ENCODE measurements at regions not wholly inside any gene's neighbourhood (a gene's known extent, or its start where the extent isn't known, plus 50 kb on each side); places are given as distances from the start of the nearest gene placed in this dataset.
A peak's percentile ranks its signal among the peaks of the same experiment; 100 is the strongest.
"Not testable (repeated sequence)": the region's sequence is repeated elsewhere in the genome, so short reads cannot be mapped to it uniquely, and the experiment has no call there.

DNA sequence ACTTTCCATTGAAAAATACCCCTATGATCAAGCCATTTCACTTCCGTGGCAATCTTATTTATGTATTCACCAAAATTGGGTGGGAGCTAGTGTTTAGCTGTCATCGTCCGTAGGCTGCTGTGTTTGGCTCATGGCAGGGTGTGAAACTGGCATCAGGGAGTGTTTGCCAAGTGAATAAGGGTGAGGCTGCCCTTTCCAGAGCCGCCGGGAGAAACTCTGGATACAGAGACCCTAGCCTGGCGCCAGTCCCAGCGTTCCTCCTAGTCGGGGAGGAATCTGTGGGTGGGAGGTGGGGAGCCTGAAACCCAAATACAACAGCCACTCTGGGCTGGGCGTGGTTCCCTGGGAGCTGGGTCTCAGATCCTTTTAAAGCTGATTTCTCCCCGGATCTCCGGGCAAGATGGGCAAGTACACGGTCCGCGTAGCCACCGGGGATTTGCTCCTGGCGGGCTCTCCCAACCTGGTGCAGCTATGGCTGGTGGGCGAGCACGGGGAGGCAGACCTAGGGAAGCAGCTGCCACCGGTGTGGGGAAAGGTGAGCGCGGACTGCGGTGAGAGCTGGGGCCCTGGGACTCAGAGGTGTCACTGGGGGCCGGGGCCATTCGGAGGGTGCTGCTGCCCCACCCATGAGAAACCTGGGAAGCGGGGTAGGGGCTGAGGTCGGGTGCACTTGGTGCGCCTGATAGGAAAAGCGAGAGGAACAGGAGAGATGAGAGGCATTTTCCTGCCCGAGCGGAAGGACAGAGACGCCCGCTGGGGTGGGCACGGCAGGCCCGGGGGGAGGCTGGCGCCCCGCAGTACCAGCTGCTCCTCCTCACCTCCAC lies 62.1 kb upstream of the TEKT1 start:
- DNase-seq, result no peak

DNA sequence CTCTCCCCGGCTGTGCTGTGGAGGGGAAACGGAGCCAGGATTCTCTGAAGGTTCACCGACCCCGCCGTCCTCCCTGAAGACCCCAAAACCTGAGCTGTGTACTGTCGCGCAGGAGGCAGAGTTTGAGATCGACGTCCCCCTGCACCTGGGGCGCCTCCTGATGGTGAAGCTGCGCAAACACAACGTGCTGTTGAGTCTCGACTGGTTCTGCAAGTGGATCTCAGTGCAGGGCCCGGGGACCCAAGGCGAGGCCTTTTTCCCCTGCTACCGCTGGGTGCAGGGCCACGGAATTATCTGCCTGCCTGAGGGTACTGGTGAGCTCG lies 62.6 kb upstream of the TEKT1 start:
- DNase-seq, result no peak

DNA sequence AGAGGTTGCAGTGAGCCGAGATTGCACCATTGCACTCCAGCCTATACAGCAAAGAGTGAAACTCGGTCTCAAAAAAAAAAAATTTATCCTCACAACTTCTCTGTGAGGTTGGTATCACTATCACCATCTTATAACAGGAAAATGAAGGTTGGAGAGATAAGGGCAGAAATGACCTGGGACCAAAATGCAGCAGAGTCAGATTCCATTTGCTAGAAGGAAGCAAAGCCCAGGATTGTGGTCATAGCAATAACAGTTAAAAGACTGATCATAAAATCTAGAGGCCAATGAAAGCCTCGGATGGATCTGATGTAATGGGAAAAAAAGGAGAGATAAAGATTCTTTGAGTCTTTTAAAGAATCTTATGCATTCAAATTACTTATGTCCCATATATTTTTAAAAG lies 69.6 kb upstream of the TEKT1 start:
- DNase-seq, result peak; percentile 80

DNA sequence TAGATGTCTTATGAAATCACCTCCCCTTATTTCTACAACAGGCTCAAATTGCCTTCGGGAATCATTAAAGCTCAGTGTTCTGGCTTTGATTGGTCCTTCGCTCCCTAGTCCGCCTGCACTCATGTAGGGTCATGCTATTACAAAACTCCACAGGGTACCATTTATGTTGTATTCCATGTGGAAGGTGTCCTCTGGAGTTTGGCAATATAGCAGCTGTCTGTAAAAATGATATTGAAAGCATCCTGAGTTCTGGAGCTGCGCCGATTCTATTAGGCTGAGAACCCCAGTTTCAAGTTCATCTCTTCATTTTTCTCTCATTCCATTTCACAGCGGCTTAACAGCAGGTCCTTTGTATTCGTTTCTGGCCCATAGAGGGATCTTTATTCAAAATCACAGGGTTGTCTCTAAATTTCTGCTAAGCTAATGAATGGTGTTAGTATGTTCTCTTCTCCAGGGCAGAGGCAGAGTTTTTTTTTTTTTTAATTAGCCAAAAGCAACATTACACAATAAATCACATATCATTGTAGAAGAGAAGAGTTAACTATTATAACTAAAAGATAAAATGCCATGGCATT lies 71.9 kb upstream of the TEKT1 start:
- DNase-seq, result no peak

DNA sequence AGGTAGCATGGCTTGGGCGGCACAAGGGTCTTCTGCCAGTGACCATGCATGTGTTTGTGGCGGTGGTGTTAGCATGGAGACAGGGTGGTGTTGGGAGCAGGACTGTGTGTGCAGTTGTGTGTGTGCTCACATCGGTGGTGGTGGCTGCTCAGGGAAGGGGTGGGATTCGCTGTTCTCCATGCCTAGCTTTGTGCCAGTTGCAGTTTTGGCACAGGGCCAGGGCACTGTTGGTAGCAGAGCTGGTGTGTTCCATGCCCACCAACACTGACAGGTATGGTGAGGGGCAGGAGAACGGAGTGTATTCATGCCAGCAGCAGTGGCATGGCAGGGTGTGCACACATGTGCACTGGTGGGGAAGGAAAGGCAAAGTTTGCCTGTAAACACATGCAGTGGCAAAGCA lies 77.3 kb upstream of the TEKT1 start:
- DNase-seq, result no peak

DNA sequence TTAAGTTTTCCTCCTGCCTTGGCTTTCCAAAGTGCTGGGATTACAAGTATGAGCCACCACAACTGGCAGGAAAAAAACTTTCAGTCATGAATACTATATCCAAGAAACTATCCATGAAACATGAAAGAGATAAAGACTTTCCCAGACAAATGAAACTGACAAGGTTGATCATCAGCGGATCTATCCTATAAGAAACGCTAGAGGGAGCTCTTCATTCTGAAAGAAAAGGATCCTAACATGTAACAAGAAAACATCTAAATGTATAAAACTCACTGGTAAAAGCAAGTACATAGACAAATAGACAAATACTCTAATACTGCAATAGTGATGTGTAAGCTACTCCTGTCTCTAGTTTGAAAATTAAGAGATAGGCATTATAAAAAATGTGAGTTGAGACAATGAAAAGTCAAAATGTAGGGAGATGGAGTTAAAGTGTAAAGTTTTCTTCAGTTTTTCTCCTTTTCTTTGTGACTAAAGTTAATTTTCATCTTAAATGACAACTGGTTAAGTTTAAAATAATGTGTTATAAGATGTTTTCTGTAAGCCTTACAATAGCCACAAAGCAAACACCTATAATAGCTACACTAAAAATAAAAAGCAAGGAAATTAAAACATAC lies 79.6 kb upstream of the TEKT1 start:
- peak; percentile 6 for DNase-seq

DNA sequence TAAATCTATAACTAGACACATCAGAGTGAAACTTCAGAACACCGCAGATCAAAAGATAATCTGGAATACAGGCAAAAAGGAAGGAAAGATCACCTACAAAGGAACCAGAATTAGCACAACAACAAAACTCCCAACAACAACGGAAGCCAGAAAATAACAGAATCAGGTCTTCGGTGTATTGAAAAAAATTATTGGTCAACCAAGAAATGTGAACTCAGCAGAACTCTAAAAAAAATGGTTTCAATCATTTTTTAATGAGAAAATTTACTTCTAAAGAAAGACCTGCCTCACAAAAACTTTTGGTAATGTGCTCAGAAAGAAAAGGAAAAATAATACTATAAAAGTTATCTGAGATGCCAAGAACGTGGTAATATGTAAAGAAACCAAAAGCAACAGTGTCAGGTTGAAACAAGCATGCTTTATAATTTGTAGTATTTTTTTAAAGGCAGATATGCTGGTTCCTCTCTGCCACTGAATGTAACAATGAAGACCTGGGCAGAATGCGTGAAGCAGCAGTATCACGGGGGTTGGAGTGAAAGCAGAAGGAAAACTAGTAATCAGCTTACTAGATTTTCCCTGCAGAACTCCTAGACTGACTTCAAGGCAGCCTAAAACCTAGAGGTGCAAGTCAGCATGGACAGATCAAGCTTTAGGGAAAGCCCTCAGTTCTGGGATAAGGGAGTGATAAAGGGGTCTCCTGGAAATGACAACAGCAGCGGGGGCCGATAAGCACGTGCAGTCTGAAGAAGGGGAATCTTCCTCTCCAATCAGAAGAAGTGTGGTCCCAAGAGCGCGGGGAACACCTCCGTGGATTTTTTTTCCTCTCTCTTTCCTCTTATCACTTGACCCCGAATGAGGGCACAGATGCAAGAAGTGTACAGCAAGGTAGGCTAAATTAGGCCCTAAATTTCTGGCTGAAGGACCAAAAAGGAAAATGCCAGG lies 80.9 kb upstream of the TEKT1 start:
- no peak for DNase-seq

DNA sequence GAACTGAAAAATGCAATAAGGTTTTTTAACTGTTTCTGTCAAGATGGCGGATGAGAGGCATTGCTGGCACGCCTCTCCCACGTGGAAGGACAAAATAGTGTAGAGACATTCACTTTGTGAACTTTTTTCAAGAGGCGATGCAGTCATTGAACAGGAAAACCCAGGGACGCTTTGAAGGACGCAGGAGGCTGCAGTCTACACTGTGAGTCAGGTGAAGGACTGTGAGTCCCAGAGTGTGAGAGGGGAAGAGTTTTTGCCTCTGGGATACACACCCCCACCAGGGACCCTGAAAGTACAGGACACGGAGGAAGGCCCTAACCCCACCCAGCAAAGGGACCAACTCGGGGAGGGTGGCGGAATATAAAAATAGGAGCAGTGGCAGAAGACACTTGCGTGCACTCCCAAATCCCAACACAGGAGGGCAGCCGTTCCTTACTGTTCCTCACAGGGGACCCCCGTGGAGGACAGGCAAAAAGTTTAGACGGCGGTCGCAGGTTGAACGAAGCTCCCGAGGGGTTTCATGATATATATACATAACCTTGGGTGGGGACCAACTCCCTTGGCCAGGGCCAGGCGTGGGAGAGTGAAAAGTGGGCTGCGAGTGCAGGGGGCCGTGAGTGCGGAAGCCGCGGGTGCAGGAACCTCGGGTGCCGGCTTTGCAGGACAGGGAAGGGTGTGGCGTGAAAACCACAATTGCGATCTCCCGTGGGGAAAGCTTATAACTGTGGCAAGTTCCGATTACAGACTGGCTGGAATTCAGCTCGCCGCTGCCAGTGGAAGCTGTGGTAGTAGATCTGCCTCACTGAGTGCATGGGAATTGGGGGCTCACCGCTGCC lies 82.0 kb upstream of the ALOX12 start:
- DNase-seq, result peak; percentile 47

DNA sequence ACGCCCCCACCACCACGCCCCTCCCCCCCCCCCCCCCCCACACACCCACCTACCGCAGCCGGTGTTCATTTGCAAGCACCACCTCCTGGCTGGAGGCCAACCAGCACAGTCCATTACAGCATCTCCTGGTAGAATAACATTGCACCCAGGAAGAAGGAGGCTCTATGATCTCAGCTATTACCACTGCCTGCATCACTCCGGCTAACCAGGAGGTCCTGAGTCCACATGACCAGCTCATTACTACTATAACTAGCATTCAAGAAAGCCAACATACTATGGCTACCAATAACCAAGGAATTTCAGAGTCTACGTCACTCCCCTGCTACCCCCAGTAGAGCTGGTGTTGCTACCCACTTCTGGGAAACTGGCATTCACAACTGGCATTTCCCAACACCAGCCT lies 81.1 kb upstream of the ALOX12 start:
- DNase-seq, result no peak

DNA sequence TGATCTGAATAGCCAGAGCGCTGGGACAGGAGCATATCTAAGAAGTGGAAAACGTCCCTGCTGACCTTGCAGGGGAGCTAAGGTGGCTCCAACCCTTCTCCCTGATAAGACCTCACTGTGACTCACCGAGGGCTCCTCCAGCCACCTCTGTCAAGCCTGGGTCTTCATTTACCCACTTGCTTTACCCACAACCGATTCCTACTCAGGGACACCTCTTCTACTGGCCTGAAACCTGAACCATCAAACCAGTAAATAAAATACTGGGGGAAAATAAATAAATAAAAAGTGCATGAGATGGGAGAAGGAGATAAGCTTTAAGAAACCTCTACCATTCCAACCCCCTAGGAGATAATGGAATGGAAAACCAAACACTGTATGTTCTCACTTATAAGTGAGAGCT lies 80.2 kb upstream of the ALOX12 start:
- DNase-seq, result no peak

DNA sequence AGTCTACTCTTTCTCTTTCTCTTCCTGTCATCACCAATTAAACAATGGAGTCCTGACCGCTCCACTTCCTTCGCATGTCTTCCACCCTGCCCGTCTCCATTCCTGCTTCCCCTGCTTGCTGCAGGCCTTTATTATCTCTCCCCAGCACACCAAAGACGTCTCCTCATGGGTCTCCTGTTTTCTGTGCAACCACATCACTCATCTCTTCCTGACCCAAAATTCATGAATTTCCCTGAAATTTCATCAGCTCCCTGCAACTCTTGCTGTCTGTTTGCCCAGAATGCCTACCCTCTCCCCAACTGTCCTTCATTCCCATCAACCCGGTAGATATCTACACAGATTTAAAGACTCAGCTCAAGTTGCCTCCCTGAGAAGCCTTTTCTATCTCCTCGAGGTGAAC lies 76.7 kb upstream of the ALOX12 start:
- no peak for DNase-seq

DNA sequence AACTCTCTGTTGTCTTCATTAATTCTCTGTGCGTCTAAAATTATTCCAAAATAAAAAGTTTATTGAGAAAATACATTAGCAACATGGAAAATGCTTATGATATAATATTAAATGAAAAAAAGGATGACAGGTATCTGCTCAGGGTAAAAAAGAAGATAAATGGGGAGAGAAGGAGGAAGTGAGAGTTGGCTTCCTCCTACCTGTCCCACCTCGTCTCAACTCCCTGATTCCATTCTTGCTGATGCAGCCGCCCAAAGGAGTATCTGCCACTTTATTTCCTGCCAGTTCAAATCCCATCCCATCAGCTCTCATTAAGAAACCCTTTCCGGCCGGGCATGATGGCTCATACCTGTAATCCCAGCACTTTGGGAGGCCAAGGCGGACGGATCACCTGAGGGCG lies 72.5 kb upstream of the ALOX12 start:
- DNase-seq, result no peak

DNA sequence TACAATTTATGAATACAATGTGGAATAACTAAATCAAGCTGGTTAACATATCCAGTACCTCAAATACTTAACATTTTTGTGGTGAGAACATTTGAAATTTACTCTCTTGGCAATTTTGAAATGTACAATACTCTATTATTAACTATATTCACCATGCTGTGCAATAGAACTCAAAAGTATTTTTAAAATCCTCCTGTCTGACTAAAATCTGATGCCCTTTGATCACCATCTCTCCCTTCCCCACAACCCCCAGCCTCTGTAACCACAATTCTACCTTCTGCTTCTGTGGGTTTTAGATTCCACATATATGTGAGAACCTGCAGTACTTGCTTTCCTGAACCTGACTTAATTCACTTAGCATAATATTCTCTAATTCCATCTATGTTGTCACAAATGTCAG lies 71.6 kb upstream of the ALOX12 start:
- DNase-seq, result no peak

DNA sequence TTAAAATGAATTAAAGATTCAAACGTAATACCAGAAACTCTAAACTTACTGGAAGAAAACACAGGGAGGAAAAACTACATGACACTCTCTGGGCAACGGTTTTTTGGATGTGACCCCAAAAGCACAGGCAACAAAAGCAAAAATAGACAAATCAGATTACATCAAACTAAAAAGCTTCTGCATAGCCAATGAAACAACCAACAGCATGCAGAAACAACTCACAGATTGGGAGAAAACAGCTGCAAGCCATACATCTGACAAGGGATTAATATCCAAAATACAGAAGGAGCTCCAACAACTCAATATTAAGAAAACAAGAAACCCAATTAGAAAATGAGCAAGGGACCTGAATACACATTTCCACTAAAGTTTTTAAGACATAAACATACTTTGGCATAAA lies 69.2 kb upstream of the ALOX12 start:
- DNase-seq, result no peak

DNA sequence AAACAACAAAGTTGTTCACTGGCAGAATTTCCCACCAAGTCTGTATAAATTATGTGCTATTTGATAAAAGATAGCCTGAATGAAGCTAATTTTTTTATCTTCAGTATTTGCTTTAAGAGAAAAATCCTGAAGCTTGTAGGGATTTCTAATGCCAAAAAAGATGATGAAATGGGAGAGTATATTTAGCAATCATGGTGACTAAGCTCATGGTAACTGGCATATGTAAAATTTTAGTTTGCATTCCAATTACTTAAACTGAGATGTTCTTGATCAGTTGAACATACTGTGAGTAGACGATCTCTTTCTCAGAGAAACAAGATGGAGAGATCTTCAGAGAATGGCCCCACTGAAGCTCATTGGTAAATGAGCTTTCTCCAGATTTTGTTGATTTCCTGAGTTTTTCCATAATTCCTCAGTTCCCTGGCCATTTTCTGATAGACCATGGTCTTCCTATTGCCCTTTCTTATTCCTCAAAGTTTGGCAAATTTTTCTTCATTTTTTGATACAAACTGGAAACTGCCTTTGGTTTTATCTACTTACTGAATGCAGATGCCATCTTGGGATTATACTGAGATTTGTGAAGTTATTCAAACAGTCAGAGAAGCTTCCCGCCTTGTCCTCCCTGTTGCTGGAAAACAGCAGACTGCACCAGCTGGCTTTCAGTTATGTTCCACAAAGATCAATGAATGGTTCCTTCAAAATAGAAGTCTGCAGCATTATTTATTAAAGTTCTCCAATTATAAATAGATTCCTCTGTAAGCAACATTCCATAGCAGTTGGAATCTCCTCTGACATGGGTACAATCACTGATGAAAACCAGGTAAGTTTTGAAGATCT lies 68.3 kb upstream of the ALOX12 start:
- no peak for DNase-seq

DNA sequence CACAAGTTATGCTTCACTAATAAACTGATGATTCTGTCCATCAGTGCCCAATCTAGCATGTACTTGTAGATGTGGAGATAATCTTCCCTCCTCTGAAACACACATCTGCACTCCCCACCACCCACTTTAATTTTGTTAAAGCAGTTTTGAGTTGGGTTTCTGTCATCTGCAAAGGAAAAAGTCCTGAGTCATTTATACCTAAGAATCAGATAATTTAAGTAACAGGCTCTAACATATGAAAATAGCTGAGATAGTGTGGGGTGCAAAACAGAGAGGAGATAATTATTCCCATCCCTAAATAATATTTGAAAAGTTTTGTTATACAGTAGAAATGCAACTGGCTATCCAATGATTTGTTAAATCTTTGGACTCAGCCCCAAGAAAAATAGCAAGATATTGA lies 67.7 kb upstream of the ALOX12 start:
- no peak for DNase-seq

DNA sequence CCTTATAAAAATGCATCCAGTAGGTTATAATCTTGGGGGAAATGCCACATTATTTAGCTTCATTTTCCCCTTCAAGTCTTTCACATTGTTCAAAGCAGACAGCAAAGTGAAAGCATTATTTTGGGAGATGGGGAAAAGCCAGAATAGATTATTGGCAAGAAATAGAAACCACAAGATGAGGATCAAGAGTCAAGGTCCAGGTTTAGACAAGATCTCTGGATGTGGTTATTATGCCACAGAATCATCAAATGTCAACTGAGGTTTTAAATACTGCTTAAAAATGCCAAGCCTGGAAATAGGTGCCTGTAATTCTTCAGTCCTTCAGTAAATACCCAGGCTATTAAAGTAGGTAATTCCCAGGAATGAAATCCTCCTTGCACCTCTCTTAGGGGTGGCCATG lies 65.1 kb upstream of the ALOX12 start:
- no peak for DNase-seq

DNA sequence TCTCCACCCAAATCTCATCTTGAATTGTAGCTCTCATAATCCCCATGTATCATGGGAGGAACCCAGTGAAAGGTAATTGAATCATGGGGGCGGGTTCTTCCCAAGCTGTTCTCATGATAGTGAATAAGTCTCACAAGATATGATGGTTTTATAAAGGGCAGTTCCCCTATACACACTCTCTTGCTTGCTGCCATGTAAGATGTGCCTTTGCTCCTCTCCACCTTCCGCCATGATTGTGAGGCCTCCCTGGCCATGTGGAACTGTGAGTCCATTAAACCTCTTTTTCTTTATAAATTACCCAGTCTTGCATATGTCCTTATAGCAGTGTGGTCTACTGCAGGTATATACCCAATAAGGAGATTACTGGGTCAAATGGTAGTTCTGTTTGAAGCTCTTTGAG lies 61.3 kb upstream of the ALOX12 start:
- not testable (repeated sequence) for DNase-seq

DNA sequence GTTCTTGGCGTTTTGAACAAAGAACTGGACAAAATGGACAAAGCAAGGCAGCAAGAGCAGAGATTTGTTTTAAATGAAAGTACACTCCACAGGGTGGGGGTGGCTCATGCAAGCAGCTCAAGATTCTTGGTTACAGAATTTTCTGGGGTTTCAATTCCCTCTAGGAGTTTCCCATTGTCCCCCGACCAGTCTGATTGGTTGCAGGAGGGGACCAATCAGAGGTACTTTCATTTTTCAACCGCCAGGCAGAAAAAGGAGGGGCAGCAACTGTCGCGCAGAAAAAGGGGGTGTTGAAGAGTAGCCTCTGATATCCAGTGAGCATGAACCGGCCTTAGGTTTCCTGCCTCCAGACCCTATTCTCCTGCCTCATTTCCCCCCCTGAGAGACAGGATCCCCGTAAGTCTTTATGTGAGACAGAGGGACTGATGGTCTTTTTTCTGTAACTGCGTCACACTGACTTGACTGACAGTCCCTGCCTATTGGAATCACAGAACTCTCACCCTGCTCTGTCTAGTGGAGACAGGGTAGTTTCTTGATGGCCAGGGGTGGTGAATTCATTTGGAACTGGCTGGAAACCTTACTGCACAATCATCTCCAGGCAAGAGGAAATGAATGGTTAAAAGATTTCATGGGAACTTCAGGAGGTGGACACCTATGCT lies 59.4 kb upstream of the ALOX12 start:
- DNase-seq, result no peak

DNA sequence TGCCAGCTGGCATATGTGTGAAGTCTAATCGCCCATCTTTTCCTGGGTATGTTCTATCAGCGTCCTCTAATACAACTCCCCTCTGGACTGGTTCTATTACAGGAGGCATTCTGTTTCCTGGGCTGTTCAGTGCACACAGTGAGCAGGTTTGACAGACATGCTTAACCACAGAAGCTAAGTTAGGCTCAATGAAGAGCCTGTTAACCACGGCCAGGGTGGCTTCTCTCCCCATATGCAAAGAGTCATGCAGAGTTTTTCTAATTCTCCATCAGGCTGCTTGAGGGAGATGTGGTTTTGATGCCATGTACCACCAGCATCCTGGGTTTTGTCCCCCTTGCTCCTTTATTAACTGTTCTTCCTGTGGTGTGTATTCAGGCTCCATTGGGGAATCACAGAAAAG lies 57.2 kb upstream of the ALOX12 start:
- no peak for DNase-seq

DNA sequence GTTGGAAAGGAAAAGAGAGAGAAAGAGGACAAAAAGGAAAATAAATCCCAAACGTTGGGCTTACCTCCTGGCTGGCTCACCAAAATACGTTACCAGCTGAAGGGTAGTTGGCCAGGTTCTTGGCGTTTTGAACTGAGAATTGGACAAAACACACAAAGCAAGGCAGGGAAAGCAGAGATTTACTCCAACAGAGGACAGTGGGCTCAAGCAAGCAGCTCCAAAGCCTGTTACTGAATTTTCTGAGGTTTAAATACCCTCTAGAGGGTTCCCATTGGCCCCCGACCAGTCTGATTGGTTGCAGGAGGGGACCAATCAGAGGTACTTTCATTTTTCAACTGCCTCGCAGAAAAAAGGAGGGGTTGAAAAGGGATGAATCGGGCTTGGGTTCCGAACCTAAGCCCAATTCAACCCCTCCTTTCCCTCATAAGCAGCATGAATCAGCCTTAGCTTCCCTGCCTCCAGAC lies 55.6 kb upstream of the ALOX12 start:
- DNase-seq, result no peak
